Esophagus squamous epithelium (tissue), 4 donors: ENCODE measurements at regions not wholly inside any gene's neighbourhood (a gene's known extent, or its start where the extent isn't known, plus 50 kb on each side); places are given as distances from the start of the nearest gene placed in this dataset.

Experiments
- CTCF ChIP-seq, 6 experiments: fragments of 450-650 bp in 4 of 6; fragments of 200-600 bp in 2 of 6; sonication (generic) in 2 of 6; IDR thresholded peaks; one replicate each; pipeline ENCODE4 v1.5.1; 2016 to 2019; ENCODE audit warnings: antibody characterized with exemption in 6 of 6, mild to moderate bottlenecking in 4 of 6, moderate library complexity in 4 of 6
- POLR2A ChIP-seq, 4 donors: fragments of 450-650 bp; IDR thresholded peaks; one replicate each; pipeline ENCODE4 v1.6.1; 2017; ENCODE audit warnings: antibody characterized with exemption in 4 of 4, mild to moderate bottlenecking in 4 of 4, moderate library complexity in 3 of 4

- TF ChIP-seq CTCF (IDR thresholded peaks at IDR 0.05) (no peak), POLR2A (IDR thresholded peaks at IDR 0.05) (no peak)
These were observed 164.9 kb downstream of the THBS2 start for GRCh38 chr6:169088762-169089161.
